A549 (cell line): ENCODE measurements at regions not wholly inside any gene's neighbourhood (a gene's known extent, or its start where the extent isn't known, plus 50 kb on each side); places are given as distances from the start of the nearest gene placed in this dataset.

ENCODE experiments used
- CHD4 ChIP-seq: fragments of 200-600 bp; sonication (generic); IDR thresholded peaks from 2 replicates; pipeline ENCODE4 v1.6.1; 2016; ENCODE audit warnings: antibody characterized with exemption, mild to moderate bottlenecking, borderline replicate concordance
- CTCF ChIP-seq: fragments of >200 bp; sonication (Bioruptor Twin); formaldehyde crosslinking; IDR thresholded peaks from 3 replicates; pipeline ENCODE4 v1.5.1; 2016
- POLR2A ChIP-seq: IDR thresholded peaks from 2 replicates; pipeline ENCODE4 v1.6.1; 2012; ENCODE audit warnings: mild to moderate bottlenecking, low read length
- TF ChIP-seq, protein P1 (sequence below): fragments of 150-350 bp; IDR thresholded peaks from 2 replicates; pipeline ENCODE4 v1.6.1; 2014; ENCODE audit warnings: low read depth, mild to moderate bottlenecking, low read length

GRCh38 chr17:73695035-73695738 lies 50.9 kb upstream of the SDK2 start:
- TF ChIP-seq, protein P1, sequence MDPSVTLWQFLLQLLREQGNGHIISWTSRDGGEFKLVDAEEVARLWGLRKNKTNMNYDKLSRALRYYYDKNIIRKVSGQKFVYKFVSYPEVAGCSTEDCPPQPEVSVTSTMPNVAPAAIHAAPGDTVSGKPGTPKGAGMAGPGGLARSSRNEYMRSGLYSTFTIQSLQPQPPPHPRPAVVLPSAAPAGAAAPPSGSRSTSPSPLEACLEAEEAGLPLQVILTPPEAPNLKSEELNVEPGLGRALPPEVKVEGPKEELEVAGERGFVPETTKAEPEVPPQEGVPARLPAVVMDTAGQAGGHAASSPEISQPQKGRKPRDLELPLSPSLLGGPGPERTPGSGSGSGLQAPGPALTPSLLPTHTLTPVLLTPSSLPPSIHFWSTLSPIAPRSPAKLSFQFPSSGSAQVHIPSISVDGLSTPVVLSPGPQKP = no peak
- TF ChIP-seq POLR2A (no peak), CTCF (no peak), CHD4 (no peak)
